SU-DHL-6 (cell line): ENCODE measurements at regions not wholly inside any gene's neighbourhood (a gene's known extent, or its start where the extent isn't known, plus 50 kb on each side); places are given as distances from the start of the nearest gene placed in this dataset.

Experiments used
- H2AFZ ChIP-seq: fragments of 200-600 bp; sonication (generic); 2 replicates; pipeline ENCODE4 v1.6.1; 2014; ENCODE audit warnings: low read depth, mild to moderate bottlenecking, moderate library complexity, mixed read lengths, antibody characterized with exemption, low read length; ENCODE audit not compliant: severe bottlenecking
- H3F3A ChIP-seq: fragments of 200-600 bp; shearing (Covaris generic); 2 replicates; pipeline ENCODE4 v1.6.0; 2016; ENCODE audit warnings: antibody characterized with exemption, mild to moderate bottlenecking; ENCODE audit not compliant: insufficient read depth
- H3K27ac ChIP-seq: fragments of 200-600 bp; sonication (generic); 2 replicates; pipeline ENCODE4 v1.5.1; 2016; ENCODE audit warnings: low read depth, mild to moderate bottlenecking, low read length, moderate library complexity, mixed read lengths
- H3K27me3 ChIP-seq: fragments of 200-600 bp; sonication (generic), shearing (Covaris generic); 2 replicates; pipeline ENCODE4 v1.6.0; 2014; ENCODE audit warnings: mild to moderate bottlenecking, low read length
- H3K36me3 ChIP-seq: fragments of 200-600 bp; sonication (generic); 2 replicates; pipeline ENCODE4 v1.6.1; 2014; ENCODE audit warnings: mild to moderate bottlenecking, low read length, mixed read lengths
- H3K4me2 ChIP-seq: fragments of 300-600, 200-600 bp; shearing (Covaris generic), sonication (generic); 2 replicates; pipeline ENCODE4 v1.6.0; 2014; ENCODE audit warnings: low read length, low read depth, mild to moderate bottlenecking; ENCODE audit not compliant: poor library complexity, severe bottlenecking
- H3K4me3 ChIP-seq: fragments of 200-600 bp; sonication (generic); 2 replicates; pipeline ENCODE4 v1.5.1; 2014; ENCODE audit warnings: antibody characterized with exemption, low read length, mild to moderate bottlenecking, mixed read lengths; ENCODE audit not compliant: insufficient read depth, poor library complexity, severe bottlenecking
- H3K79me2 ChIP-seq: fragments of 200-600 bp; sonication (generic); 2 replicates; pipeline ENCODE4 v1.6.1; 2014; ENCODE audit warnings: mild to moderate bottlenecking, low read length, moderate library complexity; ENCODE audit not compliant: insufficient read depth
- H3K9ac ChIP-seq: fragments of 200-600 bp; sonication (generic); 2 replicates; pipeline ENCODE4 v1.7.0; 2014; ENCODE audit warnings: mild to moderate bottlenecking, low read length
- H3K9me2 ChIP-seq: fragments of 200-600 bp; sonication (generic); replicated peaks from 2 replicates; pipeline ENCODE4 v1.6.1; 2014; ENCODE audit warnings: low read length; ENCODE audit not compliant: insufficient read depth
- H3K9me3 ChIP-seq: fragments of 200-600 bp; sonication (generic); 2 replicates; pipeline ENCODE4 v1.6.1; 2014; ENCODE audit warnings: low read length, mixed read lengths; ENCODE audit not compliant: insufficient read depth
- H4K20me1 ChIP-seq: fragments of 200-600 bp; sonication (generic); 2 replicates; pipeline ENCODE4 v1.6.1; 2014; ENCODE audit warnings: low read depth, mild to moderate bottlenecking, antibody characterized with exemption, low read length, moderate library complexity, mixed read lengths
- EZH2phosphoT487 ChIP-seq: fragments of 200-600 bp; sonication (generic), shearing (Covaris generic); conservative IDR thresholded peaks from 2 replicates; pipeline ENCODE4 v1.6.1; 2018; ENCODE audit warnings: mild to moderate bottlenecking, antibody characterized with exemption, low read length, moderate library complexity, mixed read lengths
- TF ChIP-seq, protein P1 (sequence below): fragments of 200-600 bp; sonication (generic); IDR thresholded peaks from one replicate; pipeline ENCODE4 v1.5.1; 2017; ENCODE audit warnings: antibody characterized with exemption, mild to moderate bottlenecking, low read length, moderate library complexity; ENCODE audit not compliant: insufficient read depth, poor library complexity, severe bottlenecking

GRCh38 chr5:53397141-53397757 lies 83.2 kb upstream of the FST start:
- Histone ChIP-seq H3K4me2 (no peak overlapping the region), H3K9me3 (no peaks in the 10 kb centered on the region), H3K79me2 (no peaks in the 10 kb centered on the region), H3K9me2 (no peaks in the 10 kb centered on the region), H3F3A (no peaks in the 10 kb centered on the region), H2AFZ (no peak overlapping the region), H3K27ac (no peak overlapping the region), H4K20me1 (no peaks in the 10 kb centered on the region), H3K27me3 (no peaks in the 10 kb centered on the region), H3K4me3 (no peak overlapping the region), H3K36me3 (no peaks in the 10 kb centered on the region), H3K9ac (no peak overlapping the region)
- no peak for TF ChIP-seq EZH2phosphoT487
- TF ChIP-seq, protein P1, sequence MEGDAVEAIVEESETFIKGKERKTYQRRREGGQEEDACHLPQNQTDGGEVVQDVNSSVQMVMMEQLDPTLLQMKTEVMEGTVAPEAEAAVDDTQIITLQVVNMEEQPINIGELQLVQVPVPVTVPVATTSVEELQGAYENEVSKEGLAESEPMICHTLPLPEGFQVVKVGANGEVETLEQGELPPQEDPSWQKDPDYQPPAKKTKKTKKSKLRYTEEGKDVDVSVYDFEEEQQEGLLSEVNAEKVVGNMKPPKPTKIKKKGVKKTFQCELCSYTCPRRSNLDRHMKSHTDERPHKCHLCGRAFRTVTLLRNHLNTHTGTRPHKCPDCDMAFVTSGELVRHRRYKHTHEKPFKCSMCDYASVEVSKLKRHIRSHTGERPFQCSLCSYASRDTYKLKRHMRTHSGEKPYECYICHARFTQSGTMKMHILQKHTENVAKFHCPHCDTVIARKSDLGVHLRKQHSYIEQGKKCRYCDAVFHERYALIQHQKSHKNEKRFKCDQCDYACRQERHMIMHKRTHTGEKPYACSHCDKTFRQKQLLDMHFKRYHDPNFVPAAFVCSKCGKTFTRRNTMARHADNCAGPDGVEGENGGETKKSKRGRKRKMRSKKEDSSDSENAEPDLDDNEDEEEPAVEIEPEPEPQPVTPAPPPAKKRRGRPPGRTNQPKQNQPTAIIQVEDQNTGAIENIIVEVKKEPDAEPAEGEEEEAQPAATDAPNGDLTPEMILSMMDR = no peak

GRCh38 chr5:53397845-53398244 lies 82.6 kb upstream of the FST start:
- no peak overlapping the region for H3K4me3 ChIP-seq
- TF ChIP-seq, protein P1 = no peak
- TF ChIP-seq EZH2phosphoT487 = no peak
- H3K27me3 ChIP-seq = no peaks in the 10 kb centered on the region
- H3K27ac ChIP-seq = no peak overlapping the region
- no peaks in the 10 kb centered on the region for H3K36me3 ChIP-seq
- H2AFZ ChIP-seq = no peak overlapping the region
- H3K9ac ChIP-seq = no peak overlapping the region
- no peak overlapping the region for H3K4me2 ChIP-seq
- no peaks in the 10 kb centered on the region for H4K20me1 ChIP-seq
- H3K9me2 ChIP-seq = no peaks in the 10 kb centered on the region
- H3K9me3 ChIP-seq = no peaks in the 10 kb centered on the region
- H3K79me2 ChIP-seq = no peaks in the 10 kb centered on the region
- H3F3A ChIP-seq = no peaks in the 10 kb centered on the region

GRCh38 chr5:53399926-53400697 lies 80.3 kb upstream of the FST start:
- H3K9ac ChIP-seq = no peak overlapping the region
- H3K79me2 ChIP-seq = no peaks in the 10 kb centered on the region
- no peaks in the 10 kb centered on the region for H3K9me2 ChIP-seq
- H3K36me3 ChIP-seq = no peaks in the 10 kb centered on the region
- no peaks in the 10 kb centered on the region for H4K20me1 ChIP-seq
- H3K27me3 ChIP-seq = no peaks in the 10 kb centered on the region
- no peak overlapping the region for H3K4me3 ChIP-seq
- no peak for TF ChIP-seq EZH2phosphoT487
- TF ChIP-seq, protein P1 = no peak
- no peak overlapping the region for H2AFZ ChIP-seq
- H3K9me3 ChIP-seq = no peaks in the 10 kb centered on the region
- H3K4me2 ChIP-seq = no peak overlapping the region
- H3F3A ChIP-seq = no peaks in the 10 kb centered on the region
- no peak overlapping the region for H3K27ac ChIP-seq
